Transverse colon (tissue), 4 donors: ENCODE measurements at regions not wholly inside any gene's neighbourhood (a gene's known extent, or its start where the extent isn't known, plus 50 kb on each side); places are given as distances from the start of the nearest gene placed in this dataset.
A peak's percentile ranks its signal among the peaks of the same experiment; 100 is the strongest.

Experiments used
- DNase-seq: peaks from one replicate; pipeline ENCODE4 v3.0.0-alpha.2; 2019
- H3K27ac ChIP-seq, 4 donors: fragments of 200-600 bp; sonication (generic); 2 replicates each; pipeline ENCODE4 v1.5.1; 2016 to 2018; ENCODE audit warnings: inconsistent platforms in 4 of 4
- H3K27me3 ChIP-seq: fragments of 200-600 bp; sonication (generic); 2 replicates; pipeline ENCODE4 v1.5.1; 2017; ENCODE audit warnings: inconsistent platforms
- H3K36me3 ChIP-seq, 4 donors: fragments of 200-600 bp; sonication (generic); 2 replicates each; pipeline ENCODE4 v1.5.1; 2017 to 2019; ENCODE audit warnings: inconsistent platforms in 4 of 4
- H3K4me1 ChIP-seq, 4 donors: fragments of 200-600 bp; sonication (generic); 2 replicates each; pipeline ENCODE4 v1.5.1; 2017 to 2020; ENCODE audit warnings: inconsistent platforms in 4 of 4
- H3K4me3 ChIP-seq, 4 donors: fragments of 200-600 bp; sonication (generic); 1 replicate in 1 of 4; 2 replicates in 3 of 4; pipeline versions ENCODE4 v1.5.1 to v1.6.1; 2017 to 2019; ENCODE audit warnings: inconsistent platforms in 4 of 4
- H3K9me3 ChIP-seq, 2 donors: fragments of 200-600 bp; sonication (generic); 2 replicates each; pipeline ENCODE4 v1.5.1; 2017 to 2019; ENCODE audit warnings: inconsistent platforms in 2 of 2
- EP300 ChIP-seq: sonication (generic); formaldehyde crosslinking; IDR thresholded peaks from one replicate; pipeline ENCODE4 v1.6.1; 2017; ENCODE audit warnings: antibody characterized with exemption, low read depth
- POLR2A ChIP-seq: fragments of 450-650 bp; IDR thresholded peaks from one replicate; pipeline ENCODE4 v1.6.1; 2016; ENCODE audit warnings: antibody characterized with exemption, mild to moderate bottlenecking, moderate library complexity
- POLR2AphosphoS5 ChIP-seq, 3 donors: sonication (generic); formaldehyde crosslinking; IDR thresholded peaks; one replicate each; pipeline ENCODE4 v1.6.1; 2016; ENCODE audit warnings: antibody characterized with exemption in 3 of 3
- WGBS, 2 donors: methylation state at CpG; one replicate each; pipeline ENCODE4 v1.1.5; 2018; ENCODE audit warnings: low coverage in 1 of 2; 5-methylcytosine and 5-hydroxymethylcytosine counted together
- in situ Hi-C, 4 donors: fragments of 200-750 bp; cut with MboI; loops; one replicate each; pipeline versions ENCODE4 v1.15.0 to v1.15.1; 2017; ENCODE audit warnings: low sequenced_read_pairs in 3 of 4, low pct_ligation_motif_present in 1 of 4, low pct_unique_long_range_greater_than_20kb in 1 of 4
- intact Hi-C: fragments of 100-400 bp; cut with DNase I; formaldehyde crosslinking; loops from one replicate; pipeline ENCODE4 v1.15.1; 2023; ENCODE audit warnings: low total_unique reads
- TF ChIP-seq, protein P1 (sequence below), 5 experiments: fragments of 200-600 bp in 3 of 5; fragments of 450-650 bp in 2 of 5; sonication (generic) in 3 of 5; IDR thresholded peaks; 1 replicate in 2 of 5; 2 replicates in 3 of 5; pipeline ENCODE4 v1.5.1; 2016 to 2017; ENCODE audit warnings: antibody characterized with exemption in 5 of 5, inconsistent platforms in 3 of 5, mild to moderate bottlenecking in 2 of 5, moderate library complexity in 1 of 5

DNA sequence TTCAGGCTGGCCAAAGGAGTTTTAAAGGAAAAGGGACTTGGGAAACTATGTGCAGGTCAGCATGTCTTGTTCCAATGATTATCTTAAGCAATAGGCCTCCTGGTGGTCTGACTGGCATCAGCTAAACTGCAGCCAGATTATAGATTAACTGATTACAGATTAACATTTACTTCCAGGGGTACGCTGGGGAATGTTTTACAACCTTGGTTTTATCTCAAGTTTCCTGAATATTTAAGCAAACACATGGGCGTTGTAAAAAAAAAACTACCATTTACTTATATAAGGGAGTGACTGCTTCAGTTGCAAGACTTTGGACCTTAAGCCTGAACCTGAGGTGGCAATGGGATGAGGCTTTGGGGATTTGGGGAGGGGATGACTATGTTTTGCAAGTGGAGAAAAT, 600.6 kb upstream of the B3GALT2 start:
- Histone ChIP-seq H3K36me3 (no peaks in the 10 kb centered on the region), H3K4me1 (peaks cover 0 to 43% (median 16%) of the 10 kb centered on the region in 4 donors), H3K9me3 (no peaks in the 10 kb centered on the region), H3K27ac (peak overlapping the region; percentile 75 to 79 (median 77)), H3K4me3 (no peak overlapping the region), H3K27me3 (no peaks in the 10 kb centered on the region)
- 47% methylated on average over 2 of the region's 2 CpGs for WGBS, 2 donors
- in situ Hi-C loops (no loop called here), intact Hi-C loops (loop anchor here (2.0 kb wide), 1 partner anchor 46 kb away; no protein-coding TSS in a partner anchor)
- DNase-seq, result peak; percentile 27
- TF ChIP-seq EP300 (peak; percentile 79), POLR2A (no peak), POLR2AphosphoS5 (IDR thresholded peaks at IDR 0.05) (peak in 1 of 3 donors; percentile 38)
- TF ChIP-seq, protein P1, sequence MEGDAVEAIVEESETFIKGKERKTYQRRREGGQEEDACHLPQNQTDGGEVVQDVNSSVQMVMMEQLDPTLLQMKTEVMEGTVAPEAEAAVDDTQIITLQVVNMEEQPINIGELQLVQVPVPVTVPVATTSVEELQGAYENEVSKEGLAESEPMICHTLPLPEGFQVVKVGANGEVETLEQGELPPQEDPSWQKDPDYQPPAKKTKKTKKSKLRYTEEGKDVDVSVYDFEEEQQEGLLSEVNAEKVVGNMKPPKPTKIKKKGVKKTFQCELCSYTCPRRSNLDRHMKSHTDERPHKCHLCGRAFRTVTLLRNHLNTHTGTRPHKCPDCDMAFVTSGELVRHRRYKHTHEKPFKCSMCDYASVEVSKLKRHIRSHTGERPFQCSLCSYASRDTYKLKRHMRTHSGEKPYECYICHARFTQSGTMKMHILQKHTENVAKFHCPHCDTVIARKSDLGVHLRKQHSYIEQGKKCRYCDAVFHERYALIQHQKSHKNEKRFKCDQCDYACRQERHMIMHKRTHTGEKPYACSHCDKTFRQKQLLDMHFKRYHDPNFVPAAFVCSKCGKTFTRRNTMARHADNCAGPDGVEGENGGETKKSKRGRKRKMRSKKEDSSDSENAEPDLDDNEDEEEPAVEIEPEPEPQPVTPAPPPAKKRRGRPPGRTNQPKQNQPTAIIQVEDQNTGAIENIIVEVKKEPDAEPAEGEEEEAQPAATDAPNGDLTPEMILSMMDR (IDR thresholded peaks at IDR 0.05), result peak in 4 of 5 experiments; percentile 23 to 61 (median 32)

DNA sequence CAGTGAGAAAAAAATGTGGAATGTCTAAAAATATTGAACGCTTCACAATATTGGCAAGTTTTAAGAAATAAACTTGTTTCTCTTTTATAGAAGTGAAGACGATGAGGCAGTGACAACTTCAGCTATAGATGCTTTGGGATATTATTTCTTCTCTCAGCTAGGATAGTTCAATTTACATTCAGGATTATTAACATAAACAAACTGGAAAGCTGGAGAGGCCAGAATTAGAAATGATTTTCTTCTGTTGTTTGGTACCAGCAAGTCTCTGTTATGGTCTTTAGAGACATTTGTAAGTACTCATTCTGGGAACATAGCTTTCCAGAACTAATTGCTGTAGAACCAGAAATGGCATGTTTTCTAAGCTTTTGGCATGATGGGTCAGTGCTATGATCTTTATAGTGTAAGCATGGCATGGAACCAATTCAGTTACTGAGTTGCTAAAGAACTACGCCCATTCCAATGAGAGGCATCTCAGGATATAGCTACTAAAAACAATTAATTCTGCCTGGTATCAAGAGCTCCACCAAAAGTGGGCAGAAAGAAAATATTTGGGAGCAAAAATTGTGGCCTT, 599.5 kb upstream of the B3GALT2 start:
- no peak for DNase-seq
- in situ Hi-C loops, result no loop called here
- intact Hi-C loops, result loop anchor here (2.0 kb wide), 1 partner anchor 45 kb away; no protein-coding TSS in a partner anchor
- H3K27ac ChIP-seq, result peak overlapping the region; percentile 75 to 79 (median 77)
- no peaks in the 10 kb centered on the region for H3K27me3 ChIP-seq
- peaks cover 0 to 43% (median 16%) of the 10 kb centered on the region in 4 donors for H3K4me1 ChIP-seq
- H3K9me3 ChIP-seq, result no peaks in the 10 kb centered on the region
- 63 to 66% methylated on average over 3 of the region's 3 CpGs for WGBS, 2 donors
- TF ChIP-seq EP300 (no peak), POLR2AphosphoS5 (IDR thresholded peaks at IDR 0.05) (no peak), POLR2A (no peak)
- TF ChIP-seq, protein P1 (IDR thresholded peaks at IDR 0.05), result no peak
- no peak overlapping the region for H3K4me3 ChIP-seq
- H3K36me3 ChIP-seq, result no peaks in the 10 kb centered on the region

DNA sequence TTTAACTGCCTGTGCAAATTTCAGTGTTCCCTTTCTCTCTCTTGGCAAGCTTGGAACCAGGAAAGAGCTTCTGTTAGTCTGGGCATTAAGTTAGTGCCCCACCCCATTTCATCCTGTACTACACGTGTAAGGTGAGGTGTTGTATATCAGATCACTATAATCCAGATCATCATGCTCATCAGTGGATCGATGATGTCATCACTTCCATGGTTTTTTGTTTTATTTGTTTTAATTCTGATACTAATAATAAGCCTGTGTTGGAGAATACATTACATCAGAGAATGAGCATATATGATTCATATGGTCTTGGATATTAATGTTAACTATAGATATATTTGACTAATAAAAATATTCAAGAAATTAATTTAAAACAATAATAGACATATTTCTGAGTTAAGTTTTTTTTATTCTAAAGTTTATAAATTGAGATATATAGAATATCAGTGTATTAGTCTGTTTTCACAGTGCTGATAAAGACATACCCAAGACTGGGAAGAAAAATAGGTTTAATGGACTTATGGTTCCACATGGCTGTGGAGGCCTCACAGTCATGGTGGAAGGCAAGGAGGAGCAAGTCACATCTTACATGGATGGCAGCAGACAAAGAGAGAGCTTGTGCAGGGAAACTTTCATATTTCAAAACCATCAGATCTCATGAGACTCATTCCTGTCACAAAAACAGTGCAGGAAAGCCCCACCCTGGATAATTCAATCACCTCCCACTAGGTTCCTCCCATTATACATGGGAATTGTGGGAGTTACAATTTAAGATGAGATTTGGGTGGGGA, 588.3 kb upstream of the B3GALT2 start:
- DNase-seq, result no peak
- no peaks in the 10 kb centered on the region for H3K27me3 ChIP-seq
- H3K27ac ChIP-seq, result no peak overlapping the region
- peaks cover 0 to 5% (median 0%) of the 10 kb centered on the region in 4 donors for H3K4me1 ChIP-seq
- peaks cover 6 to 10% of the 10 kb centered on the region in 2 donors for H3K9me3 ChIP-seq
- in situ Hi-C loops (no loop called here), intact Hi-C loops (no loop called here)
- WGBS, 2 donors, result 66 to 83% methylated on average over 2 of the region's 2 CpGs
- no peaks in the 10 kb centered on the region for H3K36me3 ChIP-seq
- H3K4me3 ChIP-seq, result no peak overlapping the region
- no peak for TF ChIP-seq POLR2A
- no peak for TF ChIP-seq POLR2AphosphoS5 (IDR thresholded peaks at IDR 0.05)
- TF ChIP-seq EP300, result no peak
- TF ChIP-seq, protein P1 (IDR thresholded peaks at IDR 0.05), result no peak

DNA sequence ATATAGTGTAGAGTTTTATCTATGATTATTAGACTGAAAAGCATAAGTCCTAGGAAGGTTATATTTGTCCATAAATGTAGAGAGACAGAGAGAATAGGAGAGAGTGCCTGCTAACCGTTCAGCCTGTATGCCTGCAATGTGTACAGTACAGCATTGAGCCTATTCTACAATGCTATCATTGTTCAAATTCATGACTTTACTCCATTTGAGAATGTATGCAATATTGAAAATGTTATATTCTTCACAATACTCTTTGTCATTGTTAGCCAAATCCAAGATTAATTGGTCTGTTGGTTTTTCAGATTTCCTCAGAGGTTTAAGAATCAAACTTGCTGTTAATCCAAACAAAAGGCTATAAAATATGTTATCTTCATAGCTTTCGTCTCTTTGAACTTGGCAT, 585.2 kb upstream of the B3GALT2 start:
- DNase-seq, result no peak
- intact Hi-C loops, result no loop called here
- TF ChIP-seq POLR2AphosphoS5 (IDR thresholded peaks at IDR 0.05) (no peak), POLR2A (no peak), EP300 (no peak)
- TF ChIP-seq, protein P1 (IDR thresholded peaks at IDR 0.05), result no peak
- 29 to 38% methylated on average over 2 of the region's 2 CpGs for WGBS, 2 donors
- H3K4me3 ChIP-seq, result no peak overlapping the region
- no peak overlapping the region for H3K27ac ChIP-seq
- in situ Hi-C loops, result no loop called here
- H3K27me3 ChIP-seq, result no peaks in the 10 kb centered on the region
- H3K36me3 ChIP-seq, result no peaks in the 10 kb centered on the region
- H3K4me1 ChIP-seq, result peaks cover 0 to 5% (median 0%) of the 10 kb centered on the region in 4 donors
- H3K9me3 ChIP-seq, result peaks cover 6 to 10% of the 10 kb centered on the region in 2 donors
